Activated naive CD8-positive, alpha-beta T cell treated with anti-CD3 and anti-CD28 coated beads, Interleukin-2, amount 50 U/mL, for 24 hours (primary cell): ENCODE measurements at regions not wholly inside any gene's neighbourhood (a gene's known extent, or its start where the extent isn't known, plus 50 kb on each side); places are given as distances from the start of the nearest gene placed in this dataset.

ENCODE experiments used
- ATAC-seq: fragments of 150-1000 bp; cut with Tn5 transposase; one replicate; pipeline ENCODE4 v1.10.0; 2021
- DNase-seq: peaks from one replicate; pipeline ENCODE4 v3.0.0; 2021
- H3K27ac Mint-ChIP-seq: one replicate; pipeline ENCODE4 v1.8.0; 2021; ENCODE audit warnings: mild to moderate bottlenecking, mixed read lengths
- H3K27me3 Mint-ChIP-seq: one replicate; pipeline ENCODE4 v1.8.0; 2021; ENCODE audit warnings: mixed read lengths
- H3K36me3 Mint-ChIP-seq: one replicate; pipeline ENCODE4 v1.8.0; 2021; ENCODE audit warnings: low read depth, mixed read lengths
- H3K4me1 Mint-ChIP-seq: one replicate; pipeline ENCODE4 v1.8.0; 2021; ENCODE audit warnings: mixed read lengths
- H3K4me3 Mint-ChIP-seq: one replicate; pipeline ENCODE4 v1.8.0; 2021; ENCODE audit warnings: mild to moderate bottlenecking, moderate library complexity, mixed read lengths
- H3K9me3 Mint-ChIP-seq: one replicate; pipeline ENCODE4 v1.8.0; 2021; ENCODE audit warnings: mixed read lengths

GRCh38 chr14:84657911-84658310, 872.0 kb upstream of the FLRT2 start:
- no peaks in the 10 kb centered on the region for H3K27me3 Mint-ChIP-seq

GRCh38 chr14:84670796-84671195, 859.1 kb upstream of the FLRT2 start:
- H3K36me3 Mint-ChIP-seq, result no peaks in the 10 kb centered on the region
- no peaks in the 10 kb centered on the region for H3K4me1 Mint-ChIP-seq
- no peak for ATAC-seq
- no peak overlapping the region for H3K27ac Mint-ChIP-seq
- no peak overlapping the region for H3K4me3 Mint-ChIP-seq
- DNase-seq, result no peak
- no peaks in the 10 kb centered on the region for H3K27me3 Mint-ChIP-seq
- peaks cover 6% of the 10 kb centered on the region for H3K9me3 Mint-ChIP-seq

More at GRCh38 chr14:84657911-84658310, 872.0 kb upstream of the FLRT2 start:
- no peaks in the 10 kb centered on the region for H3K4me1 Mint-ChIP-seq
- H3K9me3 Mint-ChIP-seq, result peaks cover 15% of the 10 kb centered on the region
- no peak for DNase-seq
- H3K4me3 Mint-ChIP-seq, result no peak overlapping the region
- H3K27ac Mint-ChIP-seq, result no peak overlapping the region
- no peak for ATAC-seq
- no peaks in the 10 kb centered on the region for H3K36me3 Mint-ChIP-seq

- H3K36me3 Mint-ChIP-seq, result no peaks in the 10 kb centered on the region
- no peak overlapping the region for H3K27ac Mint-ChIP-seq
- H3K9me3 Mint-ChIP-seq, result peaks cover 6% of the 10 kb centered on the region
- no peak overlapping the region for H3K4me3 Mint-ChIP-seq
- no peaks in the 10 kb centered on the region for H3K27me3 Mint-ChIP-seq
- ATAC-seq (no peak), DNase-seq (no peak)
- H3K4me1 Mint-ChIP-seq, result no peaks in the 10 kb centered on the region
These were observed 858.2 kb upstream of the FLRT2 start for GRCh38 chr14:84671776-84672175.

GRCh38 chr14:84674636-84675035, 855.3 kb upstream of the FLRT2 start:
- no peaks in the 10 kb centered on the region for H3K4me1 Mint-ChIP-seq
- no peak overlapping the region for H3K4me3 Mint-ChIP-seq
- H3K27me3 Mint-ChIP-seq, result no peaks in the 10 kb centered on the region
- no peak overlapping the region for H3K27ac Mint-ChIP-seq
- no peaks in the 10 kb centered on the region for H3K36me3 Mint-ChIP-seq
- no peak for DNase-seq
- ATAC-seq, result no peak
- H3K9me3 Mint-ChIP-seq, result peaks cover 8% of the 10 kb centered on the region

- Mint-ChIP-seq H3K36me3 (no peaks in the 10 kb centered on the region), H3K27me3 (no peaks in the 10 kb centered on the region), H3K27ac (no peak overlapping the region), H3K9me3 (peaks cover 19% of the 10 kb centered on the region), H3K4me3 (no peak overlapping the region), H3K4me1 (no peaks in the 10 kb centered on the region)
- DNase-seq (no peak), ATAC-seq (no peak)
These were observed 843.4 kb upstream of the FLRT2 start for GRCh38 chr14:84686550-84686949.

- no peak overlapping the region for H3K4me3 Mint-ChIP-seq
- no peak for DNase-seq
- no peaks in the 10 kb centered on the region for H3K27me3 Mint-ChIP-seq
- no peaks in the 10 kb centered on the region for H3K36me3 Mint-ChIP-seq
- H3K4me1 Mint-ChIP-seq, result no peaks in the 10 kb centered on the region
- ATAC-seq, result no peak
- H3K9me3 Mint-ChIP-seq, result peaks cover 14% of the 10 kb centered on the region
- H3K27ac Mint-ChIP-seq, result no peak overlapping the region
These were observed 841.5 kb upstream of the FLRT2 start for GRCh38 chr14:84688297-84689025.

- no peak for ATAC-seq
- peaks cover 5% of the 10 kb centered on the region for H3K9me3 Mint-ChIP-seq
These were observed 835.8 kb upstream of the FLRT2 start for GRCh38 chr14:84694161-84694560.

GRCh38 chr14:84704601-84705000, 825.3 kb upstream of the FLRT2 start:
- H3K4me3 Mint-ChIP-seq, result no peak overlapping the region
- H3K27ac Mint-ChIP-seq, result no peak overlapping the region
- no peaks in the 10 kb centered on the region for H3K4me1 Mint-ChIP-seq
- ATAC-seq (no peak), DNase-seq (no peak)
- H3K9me3 Mint-ChIP-seq, result peaks cover 13% of the 10 kb centered on the region
- H3K27me3 Mint-ChIP-seq, result no peaks in the 10 kb centered on the region
- no peaks in the 10 kb centered on the region for H3K36me3 Mint-ChIP-seq

More at GRCh38 chr14:84694161-84694560, 835.8 kb upstream of the FLRT2 start:
- Mint-ChIP-seq H3K4me1 (no peaks in the 10 kb centered on the region), H3K27me3 (no peaks in the 10 kb centered on the region), H3K27ac (no peak overlapping the region), H3K36me3 (no peaks in the 10 kb centered on the region), H3K4me3 (no peak overlapping the region)
- no peak for DNase-seq

GRCh38 chr14:84707830-84708229, 822.1 kb upstream of the FLRT2 start:
- Mint-ChIP-seq H3K36me3 (no peaks in the 10 kb centered on the region), H3K27ac (no peak overlapping the region), H3K27me3 (no peaks in the 10 kb centered on the region), H3K9me3 (peaks cover 31% of the 10 kb centered on the region), H3K4me3 (no peak overlapping the region), H3K4me1 (no peaks in the 10 kb centered on the region)
- ATAC-seq (no peak), DNase-seq (no peak)

GRCh38 chr14:84708865-84709264, 821.1 kb upstream of the FLRT2 start:
- Mint-ChIP-seq H3K4me1 (no peaks in the 10 kb centered on the region), H3K4me3 (no peak overlapping the region), H3K36me3 (no peaks in the 10 kb centered on the region), H3K9me3 (peaks cover 31% of the 10 kb centered on the region), H3K27me3 (no peaks in the 10 kb centered on the region), H3K27ac (no peak overlapping the region)
- DNase-seq (no peak), ATAC-seq (no peak)

- Mint-ChIP-seq H3K27me3 (no peaks in the 10 kb centered on the region), H3K9me3 (peaks cover 16% of the 10 kb centered on the region), H3K36me3 (no peaks in the 10 kb centered on the region), H3K27ac (no peak overlapping the region), H3K4me3 (no peak overlapping the region), H3K4me1 (no peaks in the 10 kb centered on the region)
- ATAC-seq, result no peak
- DNase-seq, result no peak
These were observed 803.5 kb upstream of the FLRT2 start for GRCh38 chr14:84726471-84726870.

GRCh38 chr14:84749191-84749955, 780.6 kb upstream of the FLRT2 start:
- DNase-seq, result no peak
- no peak overlapping the region for H3K27ac Mint-ChIP-seq
- H3K36me3 Mint-ChIP-seq, result no peaks in the 10 kb centered on the region
- H3K4me3 Mint-ChIP-seq, result no peak overlapping the region
- no peak for ATAC-seq
- no peaks in the 10 kb centered on the region for H3K4me1 Mint-ChIP-seq
- peaks cover 13% of the 10 kb centered on the region for H3K9me3 Mint-ChIP-seq
- no peaks in the 10 kb centered on the region for H3K27me3 Mint-ChIP-seq

- Mint-ChIP-seq H3K36me3 (no peaks in the 10 kb centered on the region), H3K27me3 (no peaks in the 10 kb centered on the region), H3K9me3 (peaks cover 13% of the 10 kb centered on the region), H3K4me3 (no peak overlapping the region), H3K4me1 (no peaks in the 10 kb centered on the region), H3K27ac (no peak overlapping the region)
- ATAC-seq, result no peak
- no peak for DNase-seq
These were observed 779.7 kb upstream of the FLRT2 start for GRCh38 chr14:84750284-84750683.

GRCh38 chr14:84750763-84751554, 779.0 kb upstream of the FLRT2 start:
- DNase-seq (no peak), ATAC-seq (no peak)
- H3K4me3 Mint-ChIP-seq, result no peak overlapping the region
- no peaks in the 10 kb centered on the region for H3K36me3 Mint-ChIP-seq
- H3K27ac Mint-ChIP-seq, result no peak overlapping the region
- no peaks in the 10 kb centered on the region for H3K4me1 Mint-ChIP-seq
- H3K27me3 Mint-ChIP-seq, result no peaks in the 10 kb centered on the region
- peaks cover 13% of the 10 kb centered on the region for H3K9me3 Mint-ChIP-seq

- Mint-ChIP-seq H3K9me3 (peaks cover 13% of the 10 kb centered on the region), H3K27ac (no peak overlapping the region), H3K36me3 (no peaks in the 10 kb centered on the region), H3K4me3 (no peak overlapping the region), H3K27me3 (no peaks in the 10 kb centered on the region), H3K4me1 (no peaks in the 10 kb centered on the region)
- DNase-seq (no peak), ATAC-seq (no peak)
These were observed 778.2 kb upstream of the FLRT2 start for GRCh38 chr14:84751745-84752144.
